ENCODE measurements at regions not wholly inside any gene's neighbourhood (a gene's known extent, or its start where the extent isn't known, plus 50 kb on each side); places are given as distances from the start of the nearest gene placed in this dataset.
"Not testable (repeated sequence)": the region's sequence is repeated elsewhere in the genome, so short reads cannot be mapped to it uniquely, and the experiment has no call there.

GRCh38 chr2:200102971-200103370 is 147.6 kb downstream of the MAIP1 start:
- H3K9me3 ChIP-seq: no peaks in the 10 kb centered on the region
- H3K36me3 ChIP-seq: no peaks in the 10 kb centered on the region
- H3K27me3 ChIP-seq: no peaks in the 10 kb centered on the region
- no peak overlapping the region for H3K4me3 ChIP-seq
- H3K27ac ChIP-seq: no peak overlapping the region
- intact Hi-C loops (cut with DNase I): no loop called here
- no peaks in the 10 kb centered on the region for H3K4me1 ChIP-seq
- TF ChIP-seq CTCF (IDR thresholded peaks at IDR 0.05) (no peak), POLR2A (IDR thresholded peaks at IDR 0.05) (no peak), POLR2AphosphoS5 (IDR thresholded peaks at IDR 0.05; ENCODE audit: insufficient read depth in 1 of 2, low read depth in 1 of 2) (no peak)
- no peak for DNase-seq (ENCODE audit: extremely low spot score in 2 of 2)

- no peak overlapping the region for H3K4me3 ChIP-seq
- H3K36me3 ChIP-seq: no peaks in the 10 kb centered on the region
- no peak overlapping the region for H3K27ac ChIP-seq
- no peaks in the 10 kb centered on the region for H3K27me3 ChIP-seq
- no peaks in the 10 kb centered on the region for H3K4me1 ChIP-seq
- TF ChIP-seq CTCF (IDR thresholded peaks at IDR 0.05): no peak
- no peak for TF ChIP-seq POLR2A (IDR thresholded peaks at IDR 0.05)
- no peak for TF ChIP-seq POLR2AphosphoS5 (IDR thresholded peaks at IDR 0.05; ENCODE audit: insufficient read depth in 1 of 2, low read depth in 1 of 2)
- intact Hi-C loops (cut with DNase I): no loop called here
- H3K9me3 ChIP-seq: no peaks in the 10 kb centered on the region
- DNase-seq (ENCODE audit: extremely low spot score in 2 of 2): no peak
Measured at GRCh38 chr2:200104015-200104414, 148.6 kb downstream of the MAIP1 start.

DNA sequence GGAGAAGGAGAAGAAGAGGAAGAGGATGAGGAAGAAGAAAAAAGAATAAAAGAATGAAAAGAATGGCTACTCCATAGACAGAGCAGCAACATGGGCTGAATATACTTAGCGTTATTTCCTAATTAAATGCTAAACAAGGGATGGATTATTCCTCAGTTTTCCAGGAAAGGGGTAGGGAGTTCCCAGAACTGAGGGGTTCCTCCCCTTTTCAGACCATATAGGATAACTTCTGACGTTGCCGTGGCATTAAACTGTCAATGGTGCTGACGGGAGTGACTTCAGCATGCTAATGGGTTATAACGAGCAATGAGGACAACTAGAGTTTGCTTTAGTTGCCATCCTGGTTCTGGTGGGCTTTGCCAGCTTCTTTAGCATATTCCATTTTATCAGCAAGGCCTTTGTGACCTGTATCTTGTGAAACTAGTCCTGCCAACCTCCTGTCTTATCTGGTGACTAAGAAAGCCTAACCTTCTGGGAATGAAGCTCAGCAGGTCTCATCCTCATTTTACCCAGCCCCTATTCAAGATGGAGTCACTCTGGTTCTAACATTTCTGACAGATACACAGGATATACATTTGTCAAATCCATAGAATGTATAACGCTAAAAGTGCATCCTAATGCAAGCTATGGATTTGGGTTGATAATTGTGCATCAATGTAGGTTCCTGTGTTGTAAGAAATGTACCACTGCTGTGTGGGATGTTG is 152.3 kb downstream of the MAIP1 start:
- H3K36me3 ChIP-seq: no peaks in the 10 kb centered on the region
- no peaks in the 10 kb centered on the region for H3K4me1 ChIP-seq
- H3K27me3 ChIP-seq: no peaks in the 10 kb centered on the region
- no peak overlapping the region for H3K27ac ChIP-seq
- no peak overlapping the region for H3K4me3 ChIP-seq
- intact Hi-C loops (cut with DNase I): no loop called here
- TF ChIP-seq POLR2AphosphoS5 (IDR thresholded peaks at IDR 0.05; ENCODE audit: insufficient read depth in 1 of 2, low read depth in 1 of 2): no peak
- TF ChIP-seq POLR2A (IDR thresholded peaks at IDR 0.05): no peak
- no peak for TF ChIP-seq CTCF (IDR thresholded peaks at IDR 0.05)
- H3K9me3 ChIP-seq: no peaks in the 10 kb centered on the region
- no peak for DNase-seq (ENCODE audit: extremely low spot score in 2 of 2)

- no peaks in the 10 kb centered on the region for H3K9me3 ChIP-seq
- intact Hi-C loops (cut with DNase I): no loop called here
- no peaks in the 10 kb centered on the region for H3K36me3 ChIP-seq
- H3K4me1 ChIP-seq: no peaks in the 10 kb centered on the region
- H3K27ac ChIP-seq: no peak overlapping the region
- no peaks in the 10 kb centered on the region for H3K27me3 ChIP-seq
- H3K4me3 ChIP-seq: no peak overlapping the region
- TF ChIP-seq POLR2A (IDR thresholded peaks at IDR 0.05): no peak
- no peak for TF ChIP-seq POLR2AphosphoS5 (IDR thresholded peaks at IDR 0.05; ENCODE audit: insufficient read depth in 1 of 2, low read depth in 1 of 2)
- no peak for TF ChIP-seq CTCF (IDR thresholded peaks at IDR 0.05)
- DNase-seq (ENCODE audit: extremely low spot score in 2 of 2): no peak
Measured at GRCh38 chr2:200109421-200109820, 154.0 kb downstream of the MAIP1 start.

DNA sequence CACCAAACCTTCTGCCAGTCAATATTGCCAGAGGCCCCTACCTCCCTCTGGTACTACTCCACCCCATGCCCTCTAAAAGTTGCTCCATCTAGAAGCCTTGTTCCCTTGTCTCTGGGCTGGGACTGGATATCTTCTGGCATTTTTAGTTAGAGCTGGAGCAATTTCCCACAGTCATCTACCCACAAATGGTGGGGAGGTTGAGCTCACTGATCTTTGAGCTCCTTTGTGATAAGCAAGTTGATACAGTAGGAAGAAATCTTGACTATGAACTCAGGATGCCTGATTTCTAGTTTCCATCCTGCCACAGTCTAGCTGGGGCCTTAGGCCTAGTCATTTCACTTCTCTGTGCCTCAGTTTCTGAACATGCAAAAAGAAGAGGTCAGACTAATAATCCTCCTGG is 155.0 kb downstream of the MAIP1 start:
- intact Hi-C loops (cut with DNase I): no loop called here
- Histone ChIP-seq H3K27ac (no peak overlapping the region), H3K9me3 (no peaks in the 10 kb centered on the region), H3K27me3 (no peaks in the 10 kb centered on the region), H3K4me1 (no peaks in the 10 kb centered on the region), H3K36me3 (no peaks in the 10 kb centered on the region), H3K4me3 (no peak overlapping the region)
- TF ChIP-seq POLR2AphosphoS5 (IDR thresholded peaks at IDR 0.05; ENCODE audit: insufficient read depth in 1 of 2, low read depth in 1 of 2): no peak
- no peak for TF ChIP-seq POLR2A (IDR thresholded peaks at IDR 0.05)
- TF ChIP-seq CTCF (IDR thresholded peaks at IDR 0.05): no peak
- no peak for DNase-seq (ENCODE audit: extremely low spot score in 2 of 2)

GRCh38 chr2:200113016-200113799 is 157.8 kb downstream of the MAIP1 start:
- H3K4me3 ChIP-seq; H3K36me3 ChIP-seq; H3K9me3 ChIP-seq; H3K4me1 ChIP-seq; H3K27ac ChIP-seq; H3K27me3 ChIP-seq; intact Hi-C loops (cut with DNase I); DNase-seq (ENCODE audit: extremely low spot score in 2 of 2): not testable (repeated sequence)
